Upper lobe of right lung (tissue), 1 donor: ENCODE measurements at regions not wholly inside any gene's neighbourhood (a gene's known extent, or its start where the extent isn't known, plus 50 kb on each side); places are given as distances from the start of the nearest gene placed in this dataset.

Source experiments
- ATAC-seq: fragments of 200-7000 bp; cut with Tn5 transposase; one replicate; pipeline ENCODE4 v1.9.1; 2020; ENCODE audit warnings: mild to moderate bottlenecking, moderate library complexity
- DNase-seq: peaks from one replicate; pipeline ENCODE4 v3.0.0-alpha.2; 2020
- H3K27ac ChIP-seq: fragments of 200-600 bp; one replicate; pipeline ENCODE4 v1.8.0; 2022
- H3K27me3 ChIP-seq: fragments of 200-600 bp; one replicate; pipeline ENCODE4 v1.8.0; 2022; ENCODE audit warnings: mild to moderate bottlenecking
- H3K36me3 ChIP-seq: fragments of 200-600 bp; one replicate; pipeline ENCODE4 v1.8.0; 2022
- H3K4me1 ChIP-seq: fragments of 200-600 bp; one replicate; pipeline ENCODE4 v1.8.0; 2022
- H3K4me3 ChIP-seq: fragments of 200-600 bp; one replicate; pipeline ENCODE4 v1.8.0; 2022; ENCODE audit warnings: mild to moderate bottlenecking
- H3K9me3 ChIP-seq: fragments of 200-600 bp; one replicate; pipeline ENCODE4 v1.8.0; 2022
- intact Hi-C: fragments of 100-400 bp; cut with DNase I; formaldehyde crosslinking; loops from one replicate; pipeline ENCODE4 v1.11.0; 2022
- TF ChIP-seq, protein P1 (sequence below): fragments of 200-600 bp; IDR thresholded peaks from one replicate; pipeline ENCODE4 v1.8.0; 2022; ENCODE audit warnings: antibody characterized with exemption
- donor health status: DM: no; HTN: yes; CAD: no; lungs with severe emphysema.

DNA sequence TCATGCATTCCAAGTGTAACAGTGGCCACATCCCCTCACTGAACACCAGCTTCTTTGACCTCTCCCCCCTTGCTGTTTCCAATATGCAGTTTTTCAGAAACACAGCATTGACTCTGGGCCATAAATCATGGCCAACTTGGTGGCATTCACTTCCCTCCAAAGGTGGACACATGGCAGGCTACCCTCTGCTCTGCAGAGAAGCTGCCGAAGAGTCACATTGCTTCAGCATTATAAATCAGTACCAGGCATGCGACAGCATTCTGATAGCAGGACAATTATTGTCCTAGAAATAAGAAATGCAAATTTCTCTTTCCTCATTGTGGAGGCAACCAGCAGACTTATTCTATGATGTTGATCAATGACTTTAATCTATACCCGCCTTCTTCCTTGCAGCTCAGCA is 475.4 kb upstream of the GHITM start:
- no peaks in the 10 kb centered on the region for H3K27me3 ChIP-seq
- H3K4me1 ChIP-seq, result no peaks in the 10 kb centered on the region
- no peak overlapping the region for H3K27ac ChIP-seq
- TF ChIP-seq, protein P1, sequence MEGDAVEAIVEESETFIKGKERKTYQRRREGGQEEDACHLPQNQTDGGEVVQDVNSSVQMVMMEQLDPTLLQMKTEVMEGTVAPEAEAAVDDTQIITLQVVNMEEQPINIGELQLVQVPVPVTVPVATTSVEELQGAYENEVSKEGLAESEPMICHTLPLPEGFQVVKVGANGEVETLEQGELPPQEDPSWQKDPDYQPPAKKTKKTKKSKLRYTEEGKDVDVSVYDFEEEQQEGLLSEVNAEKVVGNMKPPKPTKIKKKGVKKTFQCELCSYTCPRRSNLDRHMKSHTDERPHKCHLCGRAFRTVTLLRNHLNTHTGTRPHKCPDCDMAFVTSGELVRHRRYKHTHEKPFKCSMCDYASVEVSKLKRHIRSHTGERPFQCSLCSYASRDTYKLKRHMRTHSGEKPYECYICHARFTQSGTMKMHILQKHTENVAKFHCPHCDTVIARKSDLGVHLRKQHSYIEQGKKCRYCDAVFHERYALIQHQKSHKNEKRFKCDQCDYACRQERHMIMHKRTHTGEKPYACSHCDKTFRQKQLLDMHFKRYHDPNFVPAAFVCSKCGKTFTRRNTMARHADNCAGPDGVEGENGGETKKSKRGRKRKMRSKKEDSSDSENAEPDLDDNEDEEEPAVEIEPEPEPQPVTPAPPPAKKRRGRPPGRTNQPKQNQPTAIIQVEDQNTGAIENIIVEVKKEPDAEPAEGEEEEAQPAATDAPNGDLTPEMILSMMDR, result no peak
- intact Hi-C loops, result no loop called here
- H3K4me3 ChIP-seq, result no peak overlapping the region
- no peaks in the 10 kb centered on the region for H3K9me3 ChIP-seq
- no peaks in the 10 kb centered on the region for H3K36me3 ChIP-seq
- DNase-seq (no peak), ATAC-seq (no peak)

DNA sequence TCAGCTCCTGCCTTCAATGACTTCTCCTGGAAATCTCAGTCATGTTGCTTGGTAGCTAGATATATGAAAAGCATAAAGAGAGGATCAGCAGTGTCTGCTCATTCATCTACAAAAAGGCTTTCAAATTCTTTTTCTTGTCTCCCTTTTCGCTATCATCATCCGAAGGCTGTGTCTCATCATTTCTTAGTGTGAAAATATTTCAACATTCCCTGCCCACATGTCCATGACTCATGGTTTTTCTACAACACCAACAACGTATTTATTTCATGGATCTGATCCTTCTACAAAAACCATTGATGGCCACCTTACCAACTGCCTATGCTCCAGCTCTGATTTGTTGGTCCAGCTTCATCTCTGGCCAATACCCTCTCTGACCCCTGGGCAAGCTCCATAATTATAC is 472.5 kb upstream of the GHITM start:
- intact Hi-C loops, result no loop called here
- no peak for ATAC-seq
- H3K9me3 ChIP-seq, result no peaks in the 10 kb centered on the region
- H3K4me3 ChIP-seq, result no peak overlapping the region
- DNase-seq, result no peak
- H3K36me3 ChIP-seq, result no peaks in the 10 kb centered on the region
- TF ChIP-seq, protein P1, result no peak
- H3K27me3 ChIP-seq, result no peaks in the 10 kb centered on the region
- no peak overlapping the region for H3K27ac ChIP-seq
- H3K4me1 ChIP-seq, result no peaks in the 10 kb centered on the region

DNA sequence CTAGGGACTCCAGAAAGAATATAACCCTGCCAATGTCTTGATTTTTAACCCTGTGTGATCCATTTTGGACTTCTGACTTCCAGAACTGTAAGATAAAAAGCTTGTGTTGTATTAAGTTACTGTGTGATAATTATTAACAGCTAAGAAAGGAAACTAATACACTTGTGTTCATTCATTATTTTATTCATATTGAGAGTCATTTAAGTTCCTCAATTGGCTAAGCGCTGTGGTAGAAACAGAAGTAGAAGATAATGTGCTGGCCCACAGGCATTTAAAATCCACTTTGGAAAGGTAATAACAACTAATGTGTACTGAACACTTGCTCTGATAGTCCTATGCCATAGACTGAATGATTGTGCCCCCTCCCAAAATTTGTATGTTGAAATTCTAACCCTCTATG is 471.7 kb upstream of the GHITM start:
- Histone ChIP-seq H3K36me3 (no peaks in the 10 kb centered on the region), H3K4me1 (no peaks in the 10 kb centered on the region), H3K9me3 (no peaks in the 10 kb centered on the region), H3K27me3 (no peaks in the 10 kb centered on the region), H3K27ac (no peak overlapping the region), H3K4me3 (no peak overlapping the region)
- no peak for ATAC-seq
- intact Hi-C loops, result no loop called here
- TF ChIP-seq, protein P1, result no peak
- no peak for DNase-seq

DNA sequence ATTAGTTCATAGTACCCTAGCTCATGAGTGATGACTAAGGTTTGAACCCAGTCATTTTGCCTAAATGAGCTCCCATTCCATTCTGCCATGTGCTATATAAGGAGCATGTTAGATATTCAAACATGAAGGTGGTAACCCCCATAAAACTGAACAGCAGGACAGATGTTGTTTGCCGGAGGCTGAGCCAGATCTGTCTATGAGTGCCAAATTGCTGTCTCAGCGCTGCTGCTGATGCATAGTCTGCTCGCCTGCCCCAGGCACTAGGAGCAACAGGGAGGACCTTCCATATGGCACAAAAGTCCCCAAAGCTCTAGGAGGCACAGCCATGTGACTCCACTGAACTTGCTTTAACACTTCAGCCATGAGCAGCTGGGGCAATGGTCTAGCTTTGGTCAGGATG is 466.0 kb upstream of the GHITM start:
- intact Hi-C loops, result no loop called here
- Histone ChIP-seq H3K9me3 (no peaks in the 10 kb centered on the region), H3K27me3 (no peaks in the 10 kb centered on the region), H3K36me3 (no peaks in the 10 kb centered on the region), H3K4me1 (no peaks in the 10 kb centered on the region), H3K27ac (no peak overlapping the region), H3K4me3 (no peak overlapping the region)
- no peak for ATAC-seq
- TF ChIP-seq, protein P1, result no peak
- no peak for DNase-seq

DNA sequence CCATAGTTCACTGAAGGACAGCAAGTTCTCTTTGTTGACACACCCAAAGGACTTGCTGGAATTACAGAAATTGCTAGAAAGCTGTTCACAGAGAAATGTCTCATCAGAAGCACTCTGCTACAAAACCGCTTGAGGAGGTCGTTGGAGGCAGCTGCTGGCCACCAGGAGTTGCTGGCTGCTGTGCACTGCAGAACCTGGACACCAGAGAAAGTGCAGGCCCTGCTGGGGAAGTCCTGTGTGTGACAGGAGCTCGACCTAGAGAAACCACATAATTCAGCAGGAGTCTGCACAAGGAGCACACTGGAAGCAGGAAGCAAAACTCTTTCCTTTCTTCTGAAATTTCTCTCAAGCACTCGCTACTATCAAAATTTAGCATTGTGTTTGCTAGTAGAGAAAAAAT is 461.5 kb upstream of the GHITM start:
- ATAC-seq (no peak), DNase-seq (no peak)
- Histone ChIP-seq H3K36me3 (no peaks in the 10 kb centered on the region), H3K4me3 (no peak overlapping the region), H3K27me3 (no peaks in the 10 kb centered on the region), H3K9me3 (no peaks in the 10 kb centered on the region), H3K4me1 (no peaks in the 10 kb centered on the region), H3K27ac (no peak overlapping the region)
- TF ChIP-seq, protein P1, result no peak
- intact Hi-C loops, result no loop called here

DNA sequence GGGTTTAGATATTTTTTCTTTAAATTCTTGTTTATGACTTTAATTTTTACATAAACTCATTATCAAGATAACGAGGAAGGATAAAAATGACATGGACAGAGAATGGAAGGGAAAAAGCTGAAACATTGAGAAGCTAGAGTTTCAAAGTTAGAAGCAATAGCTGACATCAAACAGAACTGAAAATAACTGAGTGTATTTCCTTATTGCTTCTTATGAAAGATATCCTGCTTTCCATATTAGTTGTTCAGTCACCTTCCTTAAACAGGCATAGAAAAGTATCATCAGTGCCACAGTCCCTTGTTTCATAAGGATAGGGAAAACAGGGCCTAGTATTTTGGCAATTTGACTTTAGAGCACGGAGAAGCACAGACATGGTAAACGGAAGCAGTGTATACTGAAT is 460.5 kb upstream of the GHITM start:
- DNase-seq (no peak), ATAC-seq (no peak)
- Histone ChIP-seq H3K36me3 (no peaks in the 10 kb centered on the region), H3K9me3 (no peaks in the 10 kb centered on the region), H3K4me1 (no peaks in the 10 kb centered on the region), H3K4me3 (no peak overlapping the region), H3K27ac (no peak overlapping the region), H3K27me3 (no peaks in the 10 kb centered on the region)
- intact Hi-C loops, result no loop called here
- TF ChIP-seq, protein P1, result no peak
